HG02981 (cell line): ENCODE measurements at regions not wholly inside any gene's neighbourhood (a gene's known extent, or its start where the extent isn't known, plus 50 kb on each side); places are given as distances from the start of the nearest gene placed in this dataset.

ENCODE experiments used
- ATAC-seq: cut with Tn5 transposase; IDR thresholded peaks from one replicate; pipeline ENCODE4 v1.9.1; 2021; ENCODE audit warnings: mild to moderate bottlenecking, moderate library complexity; ENCODE audit not compliant: unreplicated experiment

DNA sequence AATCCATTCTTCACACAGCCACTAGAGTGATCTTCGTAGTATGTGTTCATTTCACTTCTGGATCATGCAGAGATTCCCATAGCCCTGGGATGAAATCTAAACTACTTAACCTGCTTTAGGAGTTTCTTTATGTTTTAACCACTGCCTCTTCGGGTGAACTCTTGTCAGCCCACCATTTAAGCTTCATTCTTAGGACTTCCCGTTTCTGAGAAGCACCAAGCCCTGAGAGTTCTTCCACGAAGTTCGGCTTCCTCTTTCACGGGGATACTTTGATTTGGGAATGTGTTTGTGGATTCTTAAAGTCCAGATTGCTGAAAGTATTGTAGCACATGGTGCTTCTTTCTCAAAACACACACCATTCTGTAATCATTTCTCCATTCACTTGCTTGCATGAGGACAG lies 205.0 kb downstream of the UBE2E3 start:
- no peak for ATAC-seq

DNA sequence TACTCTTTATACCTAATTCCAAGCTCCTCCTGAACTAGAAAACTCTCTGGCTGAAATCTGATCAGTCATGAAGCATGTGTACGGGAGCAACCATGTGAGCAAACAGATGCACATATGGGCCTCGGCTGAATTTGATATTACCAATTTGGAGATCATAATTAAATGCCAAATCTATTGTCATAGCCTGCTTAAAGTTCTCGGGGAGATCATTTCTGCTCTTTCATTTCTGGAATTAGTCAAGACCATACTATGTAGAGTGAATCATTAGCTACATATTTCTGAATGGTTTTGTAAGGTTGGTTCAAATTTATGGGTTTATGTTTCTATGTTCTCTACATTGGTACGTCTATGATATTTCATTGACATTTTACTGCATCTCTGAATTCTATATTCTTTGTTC lies 205.5 kb downstream of the UBE2E3 start:
- ATAC-seq, result no peak

DNA sequence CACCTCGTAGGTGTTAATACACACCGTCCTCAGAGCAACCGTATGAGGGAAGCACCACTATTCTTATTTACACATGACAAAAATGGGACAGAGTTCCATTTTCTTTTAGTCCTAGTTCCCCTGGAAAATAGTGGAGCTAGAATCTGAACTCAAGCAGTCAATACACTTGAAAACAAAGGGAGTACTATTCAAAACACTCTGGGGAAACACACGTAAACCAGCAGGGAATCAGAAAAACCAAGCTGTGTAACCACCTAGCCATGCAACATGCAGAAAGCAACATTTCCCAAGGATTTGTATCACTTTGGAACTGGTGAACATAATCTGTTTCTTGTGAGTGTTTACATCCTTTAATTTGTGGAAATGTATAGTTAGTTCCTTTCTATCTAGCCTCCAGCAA lies 208.2 kb downstream of the UBE2E3 start:
- no peak for ATAC-seq

DNA sequence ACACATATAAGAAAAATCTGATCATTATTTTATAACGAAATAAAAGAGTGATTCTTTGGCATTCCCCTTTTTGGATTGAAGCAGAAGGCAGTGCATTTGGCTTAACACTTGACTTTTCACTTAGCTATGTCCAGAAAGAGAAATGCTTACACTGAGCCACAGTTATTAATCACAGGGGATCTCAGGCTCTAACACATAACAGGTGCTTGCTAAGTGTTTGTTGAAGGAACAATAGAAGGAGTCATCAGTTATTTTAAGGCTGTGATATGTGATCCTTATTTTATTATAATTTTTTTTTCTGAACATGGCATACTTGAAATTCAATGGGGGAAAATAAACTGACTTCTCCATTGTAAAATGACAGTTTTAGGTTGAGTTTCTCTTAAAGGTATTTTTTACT lies 209.5 kb downstream of the UBE2E3 start:
- no peak for ATAC-seq

DNA sequence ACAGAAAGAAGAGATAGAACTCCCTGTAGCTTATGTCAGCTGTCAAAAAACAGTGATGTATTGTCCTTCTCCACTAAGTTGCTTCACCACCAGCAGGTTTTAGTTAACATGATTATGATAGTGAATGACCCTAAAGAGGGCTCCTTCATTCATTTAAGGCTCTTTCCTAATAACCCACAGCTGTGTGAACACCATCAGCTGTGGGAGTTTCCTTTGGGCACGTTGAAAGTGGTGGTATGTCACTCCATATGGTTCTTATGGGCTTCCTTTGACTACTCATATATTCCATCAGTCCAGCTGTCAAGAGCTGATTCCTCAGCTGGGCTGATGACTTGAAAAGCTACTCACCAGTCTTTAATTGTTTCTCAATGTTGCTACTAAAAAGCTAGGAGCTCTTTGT lies 210.3 kb downstream of the UBE2E3 start:
- no peak for ATAC-seq

DNA sequence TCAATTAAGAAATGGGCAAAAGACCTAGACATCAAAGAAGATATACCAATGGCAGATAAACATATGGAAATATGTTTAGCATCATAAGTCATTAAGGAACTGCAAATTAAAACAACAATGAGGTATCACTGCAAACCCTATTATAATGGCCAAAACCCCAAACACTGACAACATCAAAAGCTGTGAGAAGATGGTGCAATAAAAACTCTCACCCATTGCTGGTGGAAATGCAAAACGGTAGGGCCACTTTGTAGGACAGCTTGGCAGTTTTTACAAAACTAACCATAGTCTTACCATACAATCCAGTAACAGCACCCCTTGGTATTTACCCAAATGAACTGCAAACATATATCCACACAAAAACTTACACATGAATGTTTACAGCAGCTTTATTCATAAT lies 213.1 kb downstream of the UBE2E3 start:
- ATAC-seq, result no peak

DNA sequence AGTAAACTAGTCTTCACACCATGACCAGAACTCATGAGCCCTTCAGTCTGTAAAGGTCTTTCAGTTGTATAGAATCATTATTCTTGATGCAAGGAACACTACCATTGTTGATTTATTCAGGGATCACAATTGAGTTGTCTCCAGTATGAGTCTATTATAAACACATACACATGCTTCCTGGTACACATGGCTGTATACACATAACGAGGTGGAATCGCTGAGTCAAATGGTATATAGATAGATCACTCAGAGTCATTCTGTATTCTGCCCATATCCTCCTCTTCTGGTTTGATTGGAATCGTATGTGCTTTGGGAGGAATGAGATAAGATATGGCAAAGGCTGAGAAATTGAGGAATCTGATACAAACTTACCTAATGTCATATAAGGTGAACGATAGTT lies 216.0 kb downstream of the UBE2E3 start:
- no peak for ATAC-seq

DNA sequence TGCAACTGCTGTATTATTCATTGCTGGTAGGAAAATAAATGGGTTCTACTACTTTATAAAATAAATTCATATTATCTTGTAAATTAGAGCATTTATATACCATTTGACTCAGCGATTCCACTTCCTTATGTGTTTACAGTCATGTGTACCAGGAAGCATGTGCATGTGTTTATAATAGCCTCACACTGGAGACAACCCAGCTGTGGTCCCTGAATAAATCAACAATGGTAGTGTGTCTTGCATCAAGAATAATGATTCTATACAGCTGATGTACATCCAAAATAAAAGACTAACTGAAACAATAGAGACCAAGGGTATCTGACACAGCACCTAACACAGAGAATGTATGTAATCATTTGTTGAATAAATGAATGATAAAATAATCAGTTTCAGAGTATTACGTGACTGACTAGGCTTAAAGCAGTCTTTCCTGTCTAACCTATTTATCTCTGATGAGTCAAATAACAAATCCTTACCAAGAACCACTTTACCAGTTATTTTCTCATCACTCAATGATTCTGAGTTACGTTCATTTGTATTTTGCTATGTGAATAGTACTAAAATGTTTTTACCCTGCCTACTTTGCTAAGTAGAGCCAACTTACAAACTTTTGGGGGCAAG lies 216.8 kb downstream of the UBE2E3 start:
- no peak for ATAC-seq

DNA sequence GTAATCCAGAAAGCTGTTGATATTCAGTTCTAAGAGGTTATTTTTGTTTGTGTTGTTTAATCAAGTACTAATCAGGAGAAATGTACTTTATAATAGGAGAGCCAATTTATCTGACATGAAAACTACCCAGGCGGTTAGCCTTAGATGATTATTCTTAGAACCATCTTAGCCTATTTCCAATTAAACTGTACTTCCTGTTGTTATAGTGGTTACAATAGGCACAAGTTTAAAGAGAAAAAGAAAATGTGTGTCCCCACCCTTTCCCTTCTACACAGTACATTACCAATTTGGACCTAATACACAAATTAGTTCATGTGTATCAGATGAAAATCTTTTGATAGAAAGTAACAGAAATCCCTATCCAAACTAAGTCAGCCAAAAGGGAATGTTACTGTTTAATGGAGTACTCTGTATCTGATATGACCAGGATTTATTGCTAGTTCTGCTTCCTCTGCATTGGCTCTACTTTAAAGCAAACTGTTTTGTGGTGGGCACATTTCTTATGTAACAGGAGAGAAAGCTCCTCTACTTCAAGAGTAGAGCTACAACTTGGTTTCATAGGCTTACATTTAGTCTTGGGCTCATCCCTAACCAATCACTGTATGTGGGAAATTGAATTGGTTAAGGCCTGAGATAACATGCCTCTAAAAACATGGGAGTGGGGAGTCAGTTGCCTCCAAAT lies 217.9 kb downstream of the UBE2E3 start:
- no peak for ATAC-seq

DNA sequence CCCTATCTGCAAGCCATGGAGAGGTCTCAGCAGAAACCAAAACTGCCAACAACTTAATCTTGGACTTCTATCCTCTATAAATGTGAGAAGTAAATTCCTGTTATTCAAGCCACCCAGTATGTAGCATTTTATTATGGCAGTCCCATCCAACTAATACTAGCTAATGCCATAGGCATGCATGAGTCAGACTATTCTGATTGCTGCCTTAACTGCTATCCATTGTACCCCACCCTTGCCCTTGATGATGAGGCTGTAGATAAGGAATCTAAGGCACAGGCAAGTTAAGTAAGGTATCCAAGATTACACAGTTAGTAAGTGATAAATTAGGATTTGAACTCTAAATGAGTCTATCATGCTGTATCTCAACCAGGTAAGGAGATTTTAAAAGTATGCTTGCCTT lies 223.0 kb downstream of the UBE2E3 start:
- ATAC-seq, result no peak

DNA sequence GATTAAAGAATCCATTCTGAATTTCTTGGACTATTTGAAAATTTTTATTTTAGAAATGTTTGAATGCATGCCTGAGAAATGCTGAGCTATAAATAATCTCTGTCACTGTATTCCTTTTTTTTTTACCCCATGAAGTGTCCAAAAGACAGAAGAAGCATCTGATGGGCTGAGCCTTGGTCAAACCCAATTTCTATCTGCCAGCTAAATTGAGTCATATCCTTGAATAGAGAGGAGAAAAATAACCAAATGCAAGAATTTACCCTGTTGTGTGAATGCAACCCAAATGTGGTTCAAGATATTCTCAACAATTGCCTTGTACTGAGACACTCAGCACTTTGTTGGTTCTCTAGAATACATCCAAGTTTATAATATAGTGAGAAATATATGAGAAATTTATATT lies 223.5 kb downstream of the UBE2E3 start:
- no peak for ATAC-seq

DNA sequence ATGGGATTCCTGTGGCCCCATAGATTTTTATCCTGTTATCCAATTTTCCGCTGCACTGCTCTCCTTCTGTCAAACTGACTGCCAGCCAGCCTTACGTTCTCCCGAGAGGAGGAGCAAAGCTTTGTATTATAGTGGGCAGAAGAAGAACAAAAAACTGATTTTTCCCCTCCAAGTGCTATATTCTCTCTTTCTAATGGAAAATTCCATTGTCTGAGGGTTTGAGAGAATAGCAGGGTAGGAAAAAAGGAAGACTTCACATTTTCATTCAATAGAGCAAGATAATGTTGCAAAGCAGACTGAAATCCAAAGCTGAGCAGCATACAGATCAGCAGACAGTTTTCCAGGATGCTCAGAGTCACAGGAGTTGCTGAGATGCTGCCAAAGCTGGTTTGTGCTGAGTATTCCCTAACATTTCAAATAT lies 238.0 kb downstream of the UBE2E3 start:
- ATAC-seq, result no peak

DNA sequence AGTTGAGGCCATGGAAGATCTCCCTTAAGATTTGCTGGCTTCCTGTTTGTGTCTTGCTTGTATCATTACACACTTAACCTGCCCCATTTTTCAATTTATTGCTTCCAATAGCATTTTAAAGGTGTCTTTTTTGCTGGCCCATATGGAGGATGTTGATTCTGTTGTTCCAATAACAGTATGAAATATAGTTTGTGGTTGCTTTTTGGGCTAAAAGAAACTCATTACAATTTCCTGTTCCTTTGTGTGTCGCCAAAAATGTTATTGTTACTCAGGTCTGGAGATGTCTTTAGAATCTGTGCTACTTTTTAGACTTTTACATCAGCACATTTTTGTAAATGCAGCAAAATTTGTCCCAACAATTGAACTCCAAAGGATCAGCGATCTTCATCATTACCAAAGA lies 234.0 kb upstream of the ITGA4 start:
- no peak for ATAC-seq

DNA sequence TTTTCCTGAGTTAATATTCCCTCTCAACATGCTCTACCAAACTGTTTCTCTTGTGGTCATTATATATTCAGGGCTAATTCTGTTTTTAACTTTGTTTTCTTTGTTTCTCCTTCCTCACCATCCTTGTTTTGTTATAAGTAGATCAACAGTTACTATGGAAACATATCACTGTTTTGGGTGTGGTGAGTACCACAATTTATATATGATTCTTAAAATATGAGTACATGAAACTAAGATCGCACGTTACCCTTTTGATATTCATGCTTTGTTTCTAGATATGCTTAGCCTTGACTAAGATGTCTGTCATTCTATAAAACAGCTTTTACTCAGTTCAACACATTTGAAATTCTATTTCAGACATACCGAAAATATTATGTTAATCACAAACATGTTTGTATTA lies 232.3 kb upstream of the ITGA4 start:
- no peak for ATAC-seq

DNA sequence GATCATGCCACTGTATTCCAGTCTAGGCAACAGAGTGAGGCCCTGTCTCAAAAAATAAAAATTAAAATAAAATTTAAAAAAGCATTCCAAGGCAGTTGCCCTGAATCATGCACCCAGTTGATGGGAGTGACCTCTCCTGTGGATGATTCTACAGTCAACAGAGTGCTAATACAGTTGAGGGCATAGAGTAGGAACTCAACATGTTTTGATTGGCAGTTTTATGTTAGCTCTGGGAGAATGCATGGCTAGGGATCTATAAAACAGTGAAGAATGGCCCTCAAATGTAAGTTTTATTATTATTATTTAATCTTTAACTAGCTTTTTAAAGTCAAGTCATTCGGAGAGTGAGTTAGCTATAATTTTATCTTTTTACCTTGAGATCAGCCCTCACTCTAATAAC lies 228.5 kb upstream of the ITGA4 start:
- no peak for ATAC-seq

DNA sequence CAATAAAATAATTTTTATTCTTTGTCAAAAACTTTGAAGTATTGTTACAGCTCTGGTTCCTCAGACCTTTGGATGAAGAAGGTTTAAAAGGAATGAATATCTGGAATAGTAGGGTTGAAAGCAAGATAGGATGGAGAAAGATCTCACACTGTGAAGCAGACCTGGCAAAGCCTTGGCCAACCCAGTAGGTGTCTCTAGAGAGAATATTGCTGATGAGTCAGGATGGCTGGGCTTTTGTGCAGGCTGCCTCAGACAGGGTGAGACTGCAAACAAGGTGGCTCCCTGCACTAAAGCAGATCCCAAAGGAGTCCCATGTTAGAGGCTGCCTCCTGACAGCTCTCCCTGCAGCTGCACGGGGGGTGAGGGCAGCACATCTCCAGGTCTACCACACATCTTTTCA lies 226.0 kb upstream of the ITGA4 start:
- ATAC-seq, result no peak

DNA sequence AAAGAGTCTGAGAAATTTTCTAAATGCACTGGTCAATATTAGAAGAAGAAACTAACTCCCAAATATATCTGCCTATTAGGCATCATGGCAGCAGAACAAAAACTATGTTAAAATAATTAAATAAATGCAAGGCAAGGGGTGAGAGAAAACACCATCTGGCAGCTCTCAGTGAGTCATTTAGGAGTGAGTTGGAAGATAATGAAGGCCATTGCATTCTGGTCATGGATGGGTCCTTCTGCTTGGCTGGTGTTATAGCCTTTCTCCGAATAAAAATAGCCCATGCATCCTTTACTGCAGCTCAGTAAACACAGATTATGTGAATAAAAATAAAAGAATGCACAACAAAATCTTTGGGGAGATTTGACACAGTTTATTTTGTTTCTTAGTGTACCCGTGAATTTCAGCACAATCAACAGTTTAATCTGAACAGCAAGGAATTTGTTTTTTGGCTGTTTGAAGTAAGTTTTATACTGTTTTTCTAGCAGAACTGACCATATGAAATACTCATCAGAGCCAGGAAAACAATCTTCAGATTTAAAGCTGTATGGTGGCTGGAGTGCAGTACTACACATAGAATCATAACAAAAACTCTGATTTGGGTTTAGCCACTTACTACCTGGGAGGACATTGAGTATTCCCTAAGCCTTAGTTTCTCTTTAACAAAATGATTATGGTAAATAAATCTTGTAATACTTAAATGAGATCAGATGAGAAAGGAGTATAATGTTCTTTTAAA lies 225.1 kb upstream of the ITGA4 start:
- ATAC-seq, result no peak

DNA sequence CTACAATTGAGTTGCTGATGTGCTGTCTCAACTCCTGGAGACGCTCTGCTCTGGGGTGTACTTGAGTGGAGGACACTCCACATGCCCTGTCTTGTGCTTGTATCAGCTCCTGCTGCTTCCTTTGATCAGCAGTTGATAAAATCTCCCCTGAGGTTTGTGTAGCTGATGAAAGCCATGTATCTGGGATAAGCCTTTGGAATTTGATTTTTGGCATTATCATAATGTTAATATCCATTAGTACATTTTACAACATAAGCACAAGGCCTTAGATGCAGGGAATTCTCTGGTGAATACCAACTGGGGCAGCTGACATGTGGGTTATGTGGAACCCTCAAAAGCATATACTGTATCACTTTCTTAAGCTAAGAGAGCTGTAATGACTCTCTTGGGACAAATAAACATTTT lies 222.7 kb upstream of the ITGA4 start:
- no peak for ATAC-seq

DNA sequence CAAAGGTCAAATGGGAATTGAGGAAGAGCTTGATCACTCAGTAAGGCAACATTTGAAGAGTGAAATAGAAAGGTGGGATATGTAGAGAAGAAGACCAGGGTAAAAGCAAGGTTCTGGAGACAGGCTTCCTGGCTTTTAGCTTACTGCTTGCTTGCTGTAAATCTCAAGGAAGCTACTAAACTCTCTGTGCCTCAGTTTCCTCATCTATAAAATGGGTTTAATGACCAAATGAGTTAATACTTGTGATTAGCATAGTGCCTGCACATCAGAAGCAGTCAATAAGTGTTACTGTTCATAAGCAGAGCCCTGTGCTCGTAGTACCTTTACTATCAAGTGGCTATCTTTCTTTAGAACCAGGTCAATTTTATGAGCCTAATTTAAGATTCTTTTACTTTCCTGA lies 222.2 kb upstream of the ITGA4 start:
- no peak for ATAC-seq

DNA sequence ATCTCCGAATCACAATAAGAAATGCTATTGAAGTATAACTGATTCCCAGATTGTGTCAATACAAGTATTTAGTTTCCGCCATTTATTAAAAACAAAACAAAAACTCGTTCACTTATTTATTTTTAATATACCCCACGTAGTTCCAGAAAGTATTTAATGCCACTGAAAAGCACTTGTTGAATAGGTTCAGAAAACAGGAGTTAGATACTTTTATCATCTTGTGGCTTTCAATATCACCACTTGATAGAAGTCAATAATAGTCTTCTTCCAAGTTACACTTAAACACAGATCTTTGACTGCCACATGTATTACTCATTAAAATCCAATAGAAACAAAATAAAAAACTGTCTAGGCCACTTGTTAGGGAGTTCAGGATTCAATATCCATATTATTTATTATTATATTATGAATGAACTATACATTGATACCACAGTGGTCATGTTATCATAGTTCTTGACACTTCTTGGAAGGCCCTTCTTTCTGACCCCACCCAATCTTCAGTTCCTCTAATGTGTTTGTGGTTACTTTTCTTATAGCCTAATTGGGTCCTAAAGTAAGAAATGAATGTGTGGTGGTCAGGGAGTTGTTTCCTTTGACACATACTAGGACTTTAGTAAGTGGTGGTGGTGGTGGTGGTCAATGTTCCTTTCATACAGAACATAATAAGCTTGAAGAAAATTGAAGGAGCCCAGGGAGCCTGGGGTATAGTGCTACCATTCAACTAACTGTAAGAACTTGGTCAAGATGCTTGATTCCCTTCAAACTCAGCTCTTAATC lies 221.3 kb upstream of the ITGA4 start:
- peak; percentile 97 for ATAC-seq

DNA sequence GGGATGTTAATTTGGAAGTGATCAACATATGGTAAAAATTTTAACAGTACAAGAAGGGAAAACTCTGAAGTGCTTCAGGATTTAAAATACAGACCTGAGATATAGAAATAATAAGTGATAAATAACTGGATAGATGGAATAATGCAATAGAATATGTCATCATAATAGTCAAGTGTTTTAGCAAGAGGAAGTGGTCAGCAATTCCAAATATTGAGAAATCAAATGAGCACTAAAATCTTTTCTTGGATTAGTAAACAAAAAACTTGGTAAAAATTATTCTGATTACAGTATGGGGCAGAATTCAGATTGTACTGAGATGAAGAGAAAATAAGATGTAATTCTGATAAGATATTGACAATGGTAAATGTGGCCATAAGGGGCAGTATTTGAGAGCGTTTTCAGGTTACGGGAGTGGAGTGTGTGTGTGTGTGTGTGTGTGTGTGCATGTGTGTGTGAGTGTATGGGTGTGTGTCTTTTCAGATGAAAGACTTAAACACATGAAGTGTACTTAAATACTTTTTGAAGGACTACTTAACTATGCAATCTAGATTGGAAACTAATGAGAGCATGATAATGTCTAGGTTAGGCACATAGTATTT lies 217.9 kb upstream of the ITGA4 start:
- ATAC-seq, result no peak
